ENCODE measurements at regions not wholly inside any gene's neighbourhood (a gene's known extent, or its start where the extent isn't known, plus 50 kb on each side); places are given as distances from the start of the nearest gene placed in this dataset.

DNA sequence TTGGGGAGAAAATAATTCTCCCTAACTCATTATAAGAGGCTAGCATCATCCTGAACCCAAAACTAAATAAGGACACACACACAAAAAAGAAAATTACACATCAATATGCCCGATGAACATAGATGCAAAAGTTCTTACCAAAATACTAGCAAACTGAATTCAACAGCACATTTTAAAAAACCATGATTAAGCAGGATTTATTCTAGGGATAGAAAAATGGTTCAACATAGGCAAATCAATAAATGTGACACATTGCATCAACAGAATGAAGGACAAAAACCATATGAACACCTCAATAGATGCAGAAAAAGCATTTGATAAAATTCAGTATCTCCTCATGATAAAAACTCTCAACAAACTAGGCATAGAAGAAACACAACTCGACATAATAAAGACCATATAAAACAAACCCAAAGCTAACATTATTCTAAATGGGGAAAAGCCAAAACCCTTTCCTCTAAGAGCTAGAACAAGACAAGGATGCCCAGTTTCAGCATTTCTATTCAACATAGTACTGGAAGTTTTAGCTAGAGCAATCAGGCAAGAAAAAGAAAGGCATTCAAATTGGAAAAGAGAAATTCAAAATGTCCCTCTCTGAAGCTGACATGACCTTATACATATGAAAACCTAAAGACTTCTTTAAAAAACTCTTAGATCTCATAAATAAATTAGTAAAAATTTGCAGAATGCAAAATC, 200.9 kb downstream of the NKX6-1 start:
- Histone ChIP-seq H3K4me1 (ENCODE audit: control insufficient read depth in 2 of 3, insufficient read depth in 2 of 3, low read depth in 1 of 3, low read length in 3 of 3) (no peaks in the 10 kb centered on the region), H3K27ac (ENCODE audit: low read depth in 2 of 2, low read length in 2 of 2) (no peak overlapping the region), H3K4me3 (ENCODE audit: low read length in 3 of 3) (no peak overlapping the region), H3K36me3 (ENCODE audit: control insufficient read depth in 2 of 3, insufficient read depth in 3 of 3, low read length in 3 of 3) (no peaks in the 10 kb centered on the region), H3K9me3 (ENCODE audit: control insufficient read depth in 2 of 3, insufficient read depth in 1 of 3, low read length in 3 of 3) (no peaks in the 10 kb centered on the region), H3K27me3 (ENCODE audit: control insufficient read depth, insufficient read depth, low read length) (no peaks in the 10 kb centered on the region), H3K9ac (ENCODE audit: low read length in 3 of 3) (no peak overlapping the region)
- intact Hi-C loops (cut with DNase I): no loop called here
- TF ChIP-seq, protein P1, sequence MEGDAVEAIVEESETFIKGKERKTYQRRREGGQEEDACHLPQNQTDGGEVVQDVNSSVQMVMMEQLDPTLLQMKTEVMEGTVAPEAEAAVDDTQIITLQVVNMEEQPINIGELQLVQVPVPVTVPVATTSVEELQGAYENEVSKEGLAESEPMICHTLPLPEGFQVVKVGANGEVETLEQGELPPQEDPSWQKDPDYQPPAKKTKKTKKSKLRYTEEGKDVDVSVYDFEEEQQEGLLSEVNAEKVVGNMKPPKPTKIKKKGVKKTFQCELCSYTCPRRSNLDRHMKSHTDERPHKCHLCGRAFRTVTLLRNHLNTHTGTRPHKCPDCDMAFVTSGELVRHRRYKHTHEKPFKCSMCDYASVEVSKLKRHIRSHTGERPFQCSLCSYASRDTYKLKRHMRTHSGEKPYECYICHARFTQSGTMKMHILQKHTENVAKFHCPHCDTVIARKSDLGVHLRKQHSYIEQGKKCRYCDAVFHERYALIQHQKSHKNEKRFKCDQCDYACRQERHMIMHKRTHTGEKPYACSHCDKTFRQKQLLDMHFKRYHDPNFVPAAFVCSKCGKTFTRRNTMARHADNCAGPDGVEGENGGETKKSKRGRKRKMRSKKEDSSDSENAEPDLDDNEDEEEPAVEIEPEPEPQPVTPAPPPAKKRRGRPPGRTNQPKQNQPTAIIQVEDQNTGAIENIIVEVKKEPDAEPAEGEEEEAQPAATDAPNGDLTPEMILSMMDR (IDR thresholded peaks at IDR 0.05; ENCODE audit: borderline replicate concordance, extremely low read depth, insufficient read depth): no peak
- no peak for FAIRE-seq
- no peak for DNase-seq

- no peaks in the 10 kb centered on the region for H3K9me3 ChIP-seq (ENCODE audit: control insufficient read depth in 2 of 3, insufficient read depth in 1 of 3, low read length in 3 of 3)
- intact Hi-C loops (cut with DNase I): no loop called here
- H3K36me3 ChIP-seq (ENCODE audit: control insufficient read depth in 2 of 3, insufficient read depth in 3 of 3, low read length in 3 of 3): no peaks in the 10 kb centered on the region
- no peak overlapping the region for H3K27ac ChIP-seq (ENCODE audit: low read depth in 2 of 2, low read length in 2 of 2)
- no peak overlapping the region for H3K9ac ChIP-seq (ENCODE audit: low read length in 3 of 3)
- no peaks in the 10 kb centered on the region for H3K4me1 ChIP-seq (ENCODE audit: control insufficient read depth in 2 of 3, insufficient read depth in 2 of 3, low read depth in 1 of 3, low read length in 3 of 3)
- no peak overlapping the region for H3K4me3 ChIP-seq (ENCODE audit: low read length in 3 of 3)
- FAIRE-seq (no peak), DNase-seq (no peak)
- TF ChIP-seq, protein P1 (IDR thresholded peaks at IDR 0.05; ENCODE audit: borderline replicate concordance, extremely low read depth, insufficient read depth): no peak
- H3K27me3 ChIP-seq (ENCODE audit: control insufficient read depth, insufficient read depth, low read length): no peaks in the 10 kb centered on the region
Measured at GRCh38 chr4:84291969-84292368, 207.1 kb downstream of the NKX6-1 start.

GRCh38 chr4:84286048-84286447, 213.0 kb downstream of the NKX6-1 start:
- H3K27me3 ChIP-seq (ENCODE audit: control insufficient read depth, insufficient read depth, low read length): no peaks in the 10 kb centered on the region
- intact Hi-C loops (cut with DNase I): no loop called here
- H3K36me3 ChIP-seq (ENCODE audit: control insufficient read depth in 2 of 3, insufficient read depth in 3 of 3, low read length in 3 of 3): no peaks in the 10 kb centered on the region
- H3K4me3 ChIP-seq (ENCODE audit: low read length in 3 of 3): no peak overlapping the region
- TF ChIP-seq, protein P1 (IDR thresholded peaks at IDR 0.05; ENCODE audit: borderline replicate concordance, extremely low read depth, insufficient read depth): no peak
- peak in 1 of 5 donors; percentile 29 for DNase-seq
- H3K9ac ChIP-seq (ENCODE audit: low read length in 3 of 3): no peak overlapping the region
- FAIRE-seq: no peak
- H3K4me1 ChIP-seq (ENCODE audit: control insufficient read depth in 2 of 3, insufficient read depth in 2 of 3, low read depth in 1 of 3, low read length in 3 of 3): no peaks in the 10 kb centered on the region
- H3K27ac ChIP-seq (ENCODE audit: low read depth in 2 of 2, low read length in 2 of 2): no peak overlapping the region
- H3K9me3 ChIP-seq (ENCODE audit: control insufficient read depth in 2 of 3, insufficient read depth in 1 of 3, low read length in 3 of 3): no peaks in the 10 kb centered on the region

DNA sequence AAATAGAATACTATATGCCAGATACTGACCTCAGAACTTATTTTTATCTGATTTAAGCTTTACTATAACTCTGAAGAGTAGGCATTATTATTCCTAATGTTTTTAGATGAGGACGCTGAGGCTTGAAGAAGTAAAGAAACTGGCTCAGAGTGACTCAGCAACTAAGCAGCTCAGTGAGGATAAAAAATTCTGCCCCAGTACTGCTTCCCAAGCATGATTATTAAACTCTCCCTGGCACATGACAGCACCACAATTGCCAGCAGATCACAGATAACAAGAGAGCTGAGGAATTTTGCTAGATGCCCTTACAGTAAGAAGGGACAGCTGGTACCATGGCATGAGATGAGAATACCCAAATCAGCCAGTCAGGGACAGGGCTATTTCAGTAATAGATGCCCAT, 219.4 kb downstream of the NKX6-1 start:
- no peaks in the 10 kb centered on the region for H3K36me3 ChIP-seq (ENCODE audit: control insufficient read depth in 2 of 3, insufficient read depth in 3 of 3, low read length in 3 of 3)
- no peak for DNase-seq
- no peak for FAIRE-seq
- intact Hi-C loops (cut with DNase I): no loop called here
- no peaks in the 10 kb centered on the region for H3K4me1 ChIP-seq (ENCODE audit: control insufficient read depth in 2 of 3, insufficient read depth in 2 of 3, low read depth in 1 of 3, low read length in 3 of 3)
- no peaks in the 10 kb centered on the region for H3K27me3 ChIP-seq (ENCODE audit: control insufficient read depth, insufficient read depth, low read length)
- TF ChIP-seq, protein P1 (IDR thresholded peaks at IDR 0.05; ENCODE audit: borderline replicate concordance, extremely low read depth, insufficient read depth): no peak
- no peak overlapping the region for H3K27ac ChIP-seq (ENCODE audit: low read depth in 2 of 2, low read length in 2 of 2)
- H3K4me3 ChIP-seq (ENCODE audit: low read length in 3 of 3): no peak overlapping the region
- no peaks in the 10 kb centered on the region for H3K9me3 ChIP-seq (ENCODE audit: control insufficient read depth in 2 of 3, insufficient read depth in 1 of 3, low read length in 3 of 3)
- H3K9ac ChIP-seq (ENCODE audit: low read length in 3 of 3): no peak overlapping the region
